ENCODE measurements at regions not wholly inside any gene's neighbourhood (a gene's known extent, or its start where the extent isn't known, plus 50 kb on each side); places are given as distances from the start of the nearest gene placed in this dataset.
"Not testable (repeated sequence)": the region's sequence is repeated elsewhere in the genome, so short reads cannot be mapped to it uniquely, and the experiment has no call there.

- H3K4me3 ChIP-seq (ENCODE audit: low read depth, poor library complexity, severe bottlenecking), result no peak overlapping the region
- WGBS, 2 donors, result 91% methylated on average over 9 of the region's 9 CpGs
- intact Hi-C loops (cut with DNase I; ENCODE audit: low total_unique reads), result no loop called here
- no peak for DNase-seq (ENCODE audit: low spot score in 2 of 2)
- TF ChIP-seq CTCF (IDR thresholded peaks at IDR 0.05) (no peak), POLR2A (IDR thresholded peaks at IDR 0.05) (no peak)
Observed at GRCh38 chr4:52377563-52377962, 281.5 kb downstream of the USP46 start.

GRCh38 chr4:52407545-52407944 is 251.6 kb downstream of the USP46 start:
- WGBS, 2 donors, result 47 to 48% methylated on average over 4 of the region's 4 CpGs
- intact Hi-C loops (cut with DNase I; ENCODE audit: low total_unique reads), result no loop called here
- no peak for DNase-seq (ENCODE audit: low spot score in 2 of 2)

DNA sequence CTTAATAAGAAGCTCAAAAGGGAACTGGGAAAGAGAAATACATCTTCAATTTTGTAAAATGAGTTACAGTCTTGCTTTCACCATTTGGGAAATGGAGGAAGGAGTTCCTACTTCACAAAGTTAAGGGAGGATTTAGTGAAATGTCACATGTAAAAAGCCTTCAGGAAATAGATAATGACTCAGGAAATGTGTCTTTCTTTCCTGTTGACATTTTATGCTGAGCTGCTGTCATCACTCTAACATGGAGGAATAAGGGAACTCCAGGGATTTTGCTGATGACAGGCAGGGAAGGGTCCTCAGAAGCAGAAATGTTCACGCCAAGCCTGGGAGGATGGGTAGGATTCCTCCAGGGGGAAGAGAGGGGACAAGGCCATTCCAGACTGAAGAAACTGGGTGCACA is 251.1 kb downstream of the USP46 start:
- TF ChIP-seq CTCF (IDR thresholded peaks at IDR 0.05), result no peak
- no peak for TF ChIP-seq POLR2A (IDR thresholded peaks at IDR 0.05)
- no peak for DNase-seq (ENCODE audit: low spot score in 2 of 2)
- WGBS, 2 donors, result 71 to 79% methylated on average over 1 of the region's 1 CpG
- no peak overlapping the region for H3K4me3 ChIP-seq (ENCODE audit: low read depth, poor library complexity, severe bottlenecking)
- intact Hi-C loops (cut with DNase I; ENCODE audit: low total_unique reads), result no loop called here

More at GRCh38 chr4:52407545-52407944, 251.6 kb downstream of the USP46 start:
- H3K4me3 ChIP-seq (ENCODE audit: low read depth, poor library complexity, severe bottlenecking), result no peak overlapping the region
- TF ChIP-seq POLR2A (IDR thresholded peaks at IDR 0.05), result no peak
- no peak for TF ChIP-seq CTCF (IDR thresholded peaks at IDR 0.05)

DNA sequence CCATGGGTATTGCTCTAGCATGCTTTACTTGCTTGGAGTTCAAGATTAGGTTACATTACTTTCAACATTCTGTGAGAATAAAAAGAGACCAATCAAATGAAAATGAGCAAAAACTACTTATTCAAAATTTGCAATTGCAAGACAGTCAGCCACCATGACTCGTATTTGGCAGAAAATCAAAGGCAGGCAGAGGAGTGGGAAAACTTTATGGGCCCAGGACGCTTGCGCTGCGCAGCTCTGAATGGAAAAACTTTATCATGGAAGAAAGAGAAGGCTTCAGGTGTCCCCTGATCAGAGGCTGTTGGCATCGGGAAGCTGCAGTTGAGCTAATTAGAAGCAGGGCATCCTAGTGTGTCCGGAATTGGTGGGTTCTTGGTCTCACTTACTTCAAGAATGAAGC is 250.6 kb downstream of the USP46 start:
- intact Hi-C loops (cut with DNase I; ENCODE audit: low total_unique reads), result no loop called here
- DNase-seq (ENCODE audit: low spot score in 2 of 2), result no peak
- 82 to 90% methylated on average over 6 of the region's 6 CpGs for WGBS, 2 donors

DNA sequence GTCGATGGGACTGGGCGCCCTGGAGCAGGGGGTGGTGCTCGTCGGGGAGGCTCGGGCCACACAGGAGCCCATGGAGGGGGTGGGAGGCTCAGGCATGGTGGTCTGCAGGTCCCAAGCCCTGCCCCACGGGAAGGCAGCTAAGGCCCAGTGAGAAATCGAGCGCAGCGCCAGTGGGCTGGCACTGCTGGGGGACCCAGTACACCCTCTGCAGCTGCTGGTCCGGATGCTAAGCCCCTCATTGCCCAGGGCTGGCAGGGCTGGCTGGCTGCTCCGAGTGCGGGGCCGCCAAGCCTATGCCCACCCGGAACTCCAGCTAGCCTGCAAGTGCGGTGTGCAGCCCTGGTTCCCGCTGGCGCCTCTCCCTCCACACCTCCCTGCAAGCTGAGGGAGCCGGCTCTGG is 249.3 kb downstream of the USP46 start:
- WGBS, 2 donors, result 93 to 97% methylated on average over 12 to 18 of the region's 18 CpGs
- DNase-seq (ENCODE audit: low spot score in 2 of 2); intact Hi-C loops (cut with DNase I; ENCODE audit: low total_unique reads); H3K4me3 ChIP-seq (ENCODE audit: low read depth, poor library complexity, severe bottlenecking): not testable (repeated sequence)

More for the DNA sequence above, 250.6 kb downstream of the USP46 start:
- no peak overlapping the region for H3K4me3 ChIP-seq (ENCODE audit: low read depth, poor library complexity, severe bottlenecking)
- TF ChIP-seq POLR2A (IDR thresholded peaks at IDR 0.05), result no peak
- TF ChIP-seq CTCF (IDR thresholded peaks at IDR 0.05), result no peak

- TF ChIP-seq CTCF (IDR thresholded peaks at IDR 0.05) (no peak), POLR2A (IDR thresholded peaks at IDR 0.05) (no peak)
- WGBS, 2 donors, result 49 to 67% methylated on average over 3 of the region's 3 CpGs
- no peak overlapping the region for H3K4me3 ChIP-seq (ENCODE audit: low read depth, poor library complexity, severe bottlenecking)
- intact Hi-C loops (cut with DNase I; ENCODE audit: low total_unique reads), result no loop called here
- no peak for DNase-seq (ENCODE audit: low spot score in 2 of 2)
Observed at GRCh38 chr4:52410971-52411370, 248.1 kb downstream of the USP46 start.
